GM21737 (cell line): ENCODE measurements at regions not wholly inside any gene's neighbourhood (a gene's known extent, or its start where the extent isn't known, plus 50 kb on each side); places are given as distances from the start of the nearest gene placed in this dataset.
"Not testable (repeated sequence)": the region's sequence is repeated elsewhere in the genome, so short reads cannot be mapped to it uniquely, and the experiment has no call there.

Experiments
- ATAC-seq: cut with Tn5 transposase; IDR thresholded peaks from one replicate; pipeline ENCODE4 v1.9.1; 2021; ENCODE audit warnings: mild to moderate bottlenecking, moderate library complexity; ENCODE audit not compliant: unreplicated experiment

- no peak for ATAC-seq
Observed at GRCh38 chr3:35849496-35849895, 210.2 kb downstream of the ARPP21 start.

- no peak for ATAC-seq
Observed at GRCh38 chr3:35849963-35850362, 210.6 kb downstream of the ARPP21 start.

GRCh38 chr3:35857004-35857403, 217.7 kb downstream of the ARPP21 start:
- peak; percentile 68 for ATAC-seq

- ATAC-seq, result no peak
Observed at GRCh38 chr3:35862057-35862456, 222.7 kb downstream of the ARPP21 start.

GRCh38 chr3:35864871-35865270, 225.5 kb downstream of the ARPP21 start:
- ATAC-seq, result no peak

- no peak for ATAC-seq
Observed at GRCh38 chr3:35867791-35868190, 228.5 kb downstream of the ARPP21 start.

GRCh38 chr3:35871009-35871408, 231.7 kb downstream of the ARPP21 start:
- ATAC-seq, result no peak

GRCh38 chr3:35883929-35884328, 244.6 kb downstream of the ARPP21 start:
- ATAC-seq, result no peak

- ATAC-seq, result no peak
Observed at GRCh38 chr3:35894735-35895134, 255.4 kb downstream of the ARPP21 start.

- ATAC-seq, result no peak
Observed at GRCh38 chr3:35899245-35899644, 259.9 kb downstream of the ARPP21 start.

GRCh38 chr3:35900079-35900478, 260.8 kb downstream of the ARPP21 start:
- no peak for ATAC-seq

- ATAC-seq, result peak; percentile 62
Observed at GRCh38 chr3:35908366-35909232, 269.3 kb downstream of the ARPP21 start.

GRCh38 chr3:35919160-35919559, 279.8 kb downstream of the ARPP21 start:
- no peak for ATAC-seq

GRCh38 chr3:35921718-35922117, 282.4 kb downstream of the ARPP21 start:
- no peak for ATAC-seq

GRCh38 chr3:35924070-35924469, 284.7 kb downstream of the ARPP21 start:
- ATAC-seq, result not testable (repeated sequence)

- ATAC-seq, result no peak
Observed at GRCh38 chr3:35927441-35927840, 288.1 kb downstream of the ARPP21 start.

GRCh38 chr3:35929158-35929557, 289.8 kb downstream of the ARPP21 start:
- ATAC-seq, result no peak

- ATAC-seq, result no peak
Observed at GRCh38 chr3:35931867-35932266, 292.5 kb downstream of the ARPP21 start.

GRCh38 chr3:35932995-35933394, 293.7 kb downstream of the ARPP21 start:
- ATAC-seq, result no peak

GRCh38 chr3:35936571-35936970, 297.2 kb downstream of the ARPP21 start:
- ATAC-seq, result no peak

- ATAC-seq, result no peak
Observed at GRCh38 chr3:35944926-35945710, 305.8 kb downstream of the ARPP21 start.
